Neural cell (in vitro differentiated cells): ENCODE measurements at regions not wholly inside any gene's neighbourhood (a gene's known extent, or its start where the extent isn't known, plus 50 kb on each side); places are given as distances from the start of the nearest gene placed in this dataset.
"Not testable (repeated sequence)": the region's sequence is repeated elsewhere in the genome, so short reads cannot be mapped to it uniquely, and the experiment has no call there.

Source experiments
- H2AFZ ChIP-seq: fragments of 200-600, 300-800 bp; sonication (generic), shearing (Covaris generic); 2 replicates; pipeline ENCODE4 v1.6.0; 2014; ENCODE audit warnings: low read depth, mild to moderate bottlenecking, antibody characterized with exemption, low read length, moderate library complexity
- H3F3A ChIP-seq: fragments of 200-600 bp; shearing (Covaris generic); 2 replicates; pipeline ENCODE4 v1.6.1; 2016; ENCODE audit warnings: mild to moderate bottlenecking, moderate library complexity, mixed read lengths, antibody characterized with exemption, low read length; ENCODE audit not compliant: insufficient read depth, poor library complexity, severe bottlenecking
- H3K27ac ChIP-seq: fragments of 200-600, 300-800 bp; sonication (generic), shearing (Covaris generic); 2 replicates; pipeline ENCODE4 v1.5.1; 2014; ENCODE audit warnings: mild to moderate bottlenecking, low read length, moderate library complexity
- H3K27me3 ChIP-seq: fragments of 300-800, 200-600 bp; sonication (generic), shearing (Covaris generic); 2 replicates; pipeline ENCODE4 v1.6.0; 2014; ENCODE audit warnings: mild to moderate bottlenecking, low read depth, low read length, moderate library complexity; ENCODE audit not compliant: insufficient read depth
- H3K36me3 ChIP-seq: fragments of 300-800, 200-600 bp; sonication (generic), shearing (Covaris generic); 2 replicates; pipeline ENCODE4 v1.5.1; 2014; ENCODE audit warnings: mild to moderate bottlenecking, antibody characterized with exemption, low read length, moderate library complexity; ENCODE audit not compliant: insufficient read depth
- H3K4me2 ChIP-seq: fragments of 300-800, 200-600 bp; sonication (generic), shearing (Covaris generic); 2 replicates; pipeline ENCODE4 v1.6.0; 2014; ENCODE audit warnings: mild to moderate bottlenecking, low read length
- H3K4me3 ChIP-seq: fragments of 300-800, 200-600 bp; sonication (generic), shearing (Covaris generic); 2 replicates; pipeline ENCODE4 v1.5.1; 2014; ENCODE audit warnings: mild to moderate bottlenecking, low read length, moderate library complexity
- H3K79me2 ChIP-seq: fragments of 200-600 bp; shearing (Covaris generic); replicated peaks from 2 replicates; pipeline ENCODE4 v1.6.0; 2014; ENCODE audit warnings: mild to moderate bottlenecking, low read length, moderate library complexity; ENCODE audit not compliant: insufficient read depth
- H3K9ac ChIP-seq: fragments of 300-800, 200-600 bp; sonication (generic), shearing (Covaris generic); 2 replicates; pipeline ENCODE4 v1.6.1; 2016; ENCODE audit warnings: mild to moderate bottlenecking, low read length, mixed read lengths
- H3K9me2 ChIP-seq: fragments of 200-600 bp; shearing (Covaris generic); 2 replicates; pipeline ENCODE4 v1.6.1; 2016; ENCODE audit warnings: mild to moderate bottlenecking, low read length, mixed read lengths; ENCODE audit not compliant: insufficient read depth
- H3K9me3 ChIP-seq: fragments of 200-600, 300-800 bp; sonication (generic), shearing (Covaris generic); 2 replicates; pipeline ENCODE4 v1.6.1; 2016; ENCODE audit warnings: mild to moderate bottlenecking, mixed run types, low read length, moderate library complexity, mixed read lengths
- H4K20me1 ChIP-seq: fragments of 200-600 bp; shearing (Covaris generic); 2 replicates; pipeline ENCODE4 v1.6.1; 2016; ENCODE audit warnings: mild to moderate bottlenecking, mixed run types; ENCODE audit not compliant: insufficient read depth
- EP300 ChIP-seq: fragments of 450-650 bp; conservative IDR thresholded peaks from 2 replicates; pipeline ENCODE4 v1.6.1; 2014; ENCODE audit warnings: antibody characterized with exemption, mild to moderate bottlenecking, moderate library complexity; ENCODE audit not compliant: poor library complexity, severe bottlenecking
- EZH2 ChIP-seq: fragments of 200-600, 300-800 bp; shearing (Covaris generic), sonication (generic); IDR thresholded peaks from 2 replicates; pipeline ENCODE4 v1.6.1; 2014; ENCODE audit warnings: antibody characterized with exemption, low read length, borderline replicate concordance, mild to moderate bottlenecking; ENCODE audit not compliant: insufficient read depth, poor library complexity, severe bottlenecking
- MXI1 ChIP-seq: fragments of 450-650 bp; conservative IDR thresholded peaks from 2 replicates; pipeline ENCODE4 v1.6.1; 2014; ENCODE audit warnings: antibody characterized with exemption, mild to moderate bottlenecking; ENCODE audit not compliant: poor library complexity, severe bottlenecking
- POLR2AphosphoS5 ChIP-seq: IDR thresholded peaks from 2 replicates; pipeline ENCODE4 v1.6.1; 2012
- RAD21 ChIP-seq: fragments of 450-650 bp; conservative IDR thresholded peaks from 2 replicates; pipeline ENCODE4 v1.6.1; 2014; ENCODE audit warnings: antibody characterized with exemption, mild to moderate bottlenecking, moderate library complexity
- SMC3 ChIP-seq: fragments of 450-650 bp; conservative IDR thresholded peaks from 2 replicates; pipeline ENCODE4 v1.6.1; 2014; ENCODE audit warnings: antibody characterized with exemption, mild to moderate bottlenecking, moderate library complexity; ENCODE audit not compliant: poor library complexity
- TAF1 ChIP-seq: IDR thresholded peaks from 2 replicates; pipeline ENCODE4 v1.6.1; 2012; ENCODE audit warnings: low read depth
- TF ChIP-seq, protein P1 (sequence below): IDR thresholded peaks from 2 replicates; pipeline ENCODE4 v1.6.1; 2012; ENCODE audit warnings: borderline replicate concordance
- TF ChIP-seq, protein P2 (sequence below): fragments of 450-650 bp; IDR thresholded peaks from 2 replicates; pipeline ENCODE4 v1.5.1; 2014; ENCODE audit warnings: antibody characterized with exemption, mild to moderate bottlenecking, moderate library complexity; ENCODE audit not compliant: poor library complexity, severe bottlenecking

- no peaks in the 10 kb centered on the region for H4K20me1 ChIP-seq
- no peak overlapping the region for H3K9ac ChIP-seq
- no peaks in the 10 kb centered on the region for H3K79me2 ChIP-seq
- no peak overlapping the region for H2AFZ ChIP-seq
- no peak overlapping the region for H3K27ac ChIP-seq
- no peaks in the 10 kb centered on the region for H3K27me3 ChIP-seq
- H3K9me3 ChIP-seq = no peaks in the 10 kb centered on the region
- H3K4me2 ChIP-seq = no peak overlapping the region
- no peaks in the 10 kb centered on the region for H3K36me3 ChIP-seq
- H3F3A ChIP-seq = no peaks in the 10 kb centered on the region
- no peak overlapping the region for H3K4me3 ChIP-seq
- TF ChIP-seq MXI1 = no peak
- no peak for TF ChIP-seq TAF1
- TF ChIP-seq, protein P1, sequence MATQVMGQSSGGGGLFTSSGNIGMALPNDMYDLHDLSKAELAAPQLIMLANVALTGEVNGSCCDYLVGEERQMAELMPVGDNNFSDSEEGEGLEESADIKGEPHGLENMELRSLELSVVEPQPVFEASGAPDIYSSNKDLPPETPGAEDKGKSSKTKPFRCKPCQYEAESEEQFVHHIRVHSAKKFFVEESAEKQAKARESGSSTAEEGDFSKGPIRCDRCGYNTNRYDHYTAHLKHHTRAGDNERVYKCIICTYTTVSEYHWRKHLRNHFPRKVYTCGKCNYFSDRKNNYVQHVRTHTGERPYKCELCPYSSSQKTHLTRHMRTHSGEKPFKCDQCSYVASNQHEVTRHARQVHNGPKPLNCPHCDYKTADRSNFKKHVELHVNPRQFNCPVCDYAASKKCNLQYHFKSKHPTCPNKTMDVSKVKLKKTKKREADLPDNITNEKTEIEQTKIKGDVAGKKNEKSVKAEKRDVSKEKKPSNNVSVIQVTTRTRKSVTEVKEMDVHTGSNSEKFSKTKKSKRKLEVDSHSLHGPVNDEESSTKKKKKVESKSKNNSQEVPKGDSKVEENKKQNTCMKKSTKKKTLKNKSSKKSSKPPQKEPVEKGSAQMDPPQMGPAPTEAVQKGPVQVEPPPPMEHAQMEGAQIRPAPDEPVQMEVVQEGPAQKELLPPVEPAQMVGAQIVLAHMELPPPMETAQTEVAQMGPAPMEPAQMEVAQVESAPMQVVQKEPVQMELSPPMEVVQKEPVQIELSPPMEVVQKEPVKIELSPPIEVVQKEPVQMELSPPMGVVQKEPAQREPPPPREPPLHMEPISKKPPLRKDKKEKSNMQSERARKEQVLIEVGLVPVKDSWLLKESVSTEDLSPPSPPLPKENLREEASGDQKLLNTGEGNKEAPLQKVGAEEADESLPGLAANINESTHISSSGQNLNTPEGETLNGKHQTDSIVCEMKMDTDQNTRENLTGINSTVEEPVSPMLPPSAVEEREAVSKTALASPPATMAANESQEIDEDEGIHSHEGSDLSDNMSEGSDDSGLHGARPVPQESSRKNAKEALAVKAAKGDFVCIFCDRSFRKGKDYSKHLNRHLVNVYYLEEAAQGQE = no peak
- peak; percentile 78 for TF ChIP-seq RAD21
- TF ChIP-seq, protein P2, sequence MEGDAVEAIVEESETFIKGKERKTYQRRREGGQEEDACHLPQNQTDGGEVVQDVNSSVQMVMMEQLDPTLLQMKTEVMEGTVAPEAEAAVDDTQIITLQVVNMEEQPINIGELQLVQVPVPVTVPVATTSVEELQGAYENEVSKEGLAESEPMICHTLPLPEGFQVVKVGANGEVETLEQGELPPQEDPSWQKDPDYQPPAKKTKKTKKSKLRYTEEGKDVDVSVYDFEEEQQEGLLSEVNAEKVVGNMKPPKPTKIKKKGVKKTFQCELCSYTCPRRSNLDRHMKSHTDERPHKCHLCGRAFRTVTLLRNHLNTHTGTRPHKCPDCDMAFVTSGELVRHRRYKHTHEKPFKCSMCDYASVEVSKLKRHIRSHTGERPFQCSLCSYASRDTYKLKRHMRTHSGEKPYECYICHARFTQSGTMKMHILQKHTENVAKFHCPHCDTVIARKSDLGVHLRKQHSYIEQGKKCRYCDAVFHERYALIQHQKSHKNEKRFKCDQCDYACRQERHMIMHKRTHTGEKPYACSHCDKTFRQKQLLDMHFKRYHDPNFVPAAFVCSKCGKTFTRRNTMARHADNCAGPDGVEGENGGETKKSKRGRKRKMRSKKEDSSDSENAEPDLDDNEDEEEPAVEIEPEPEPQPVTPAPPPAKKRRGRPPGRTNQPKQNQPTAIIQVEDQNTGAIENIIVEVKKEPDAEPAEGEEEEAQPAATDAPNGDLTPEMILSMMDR = peak; percentile 74
- no peak for TF ChIP-seq EP300
- no peak for TF ChIP-seq EZH2
- TF ChIP-seq POLR2AphosphoS5 = no peak
- peak; percentile 80 for TF ChIP-seq SMC3
- H3K9me2 ChIP-seq = no peaks in the 10 kb centered on the region
These were observed 589.7 kb downstream of the CBLN4 start for GRCh38 chr20:55415567-55416142.

GRCh38 chr20:55412508-55412907 is 592.8 kb downstream of the CBLN4 start:
- H4K20me1 ChIP-seq, H3K9me2 ChIP-seq, H3F3A ChIP-seq, H3K27ac ChIP-seq, H3K36me3 ChIP-seq, H3K9ac ChIP-seq, H2AFZ ChIP-seq, H3K27me3 ChIP-seq, H3K4me3 ChIP-seq, H3K79me2 ChIP-seq, H3K4me2 ChIP-seq, H3K9me3 ChIP-seq: not testable (repeated sequence)

DNA sequence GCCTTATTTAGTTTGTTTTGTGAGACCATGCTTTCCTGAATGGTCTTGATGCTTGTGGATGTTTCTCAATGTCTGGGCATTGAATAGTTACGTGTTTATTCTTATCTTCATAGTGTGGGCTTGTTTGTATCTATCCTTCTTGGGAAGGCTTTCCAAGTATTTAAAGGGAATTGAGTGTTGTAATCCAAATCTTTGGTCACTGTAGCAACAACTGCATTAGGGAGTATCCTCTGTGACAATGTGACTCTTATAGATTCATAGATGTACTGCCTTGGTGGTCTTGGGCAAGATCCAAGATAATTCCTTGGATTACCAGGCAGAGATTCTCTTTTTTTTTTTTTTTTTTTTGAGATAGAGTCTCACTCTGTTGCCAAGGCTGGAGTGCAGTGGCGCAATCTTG is 598.4 kb downstream of the CBLN4 start:
- H3K36me3 ChIP-seq = no peaks in the 10 kb centered on the region
- no peaks in the 10 kb centered on the region for H3K9me2 ChIP-seq
- no peaks in the 10 kb centered on the region for H3K79me2 ChIP-seq
- H3K27me3 ChIP-seq = no peaks in the 10 kb centered on the region
- no peak overlapping the region for H3K9ac ChIP-seq
- H3K4me2 ChIP-seq = no peak overlapping the region
- no peaks in the 10 kb centered on the region for H3F3A ChIP-seq
- TF ChIP-seq, protein P1 = no peak
- H2AFZ ChIP-seq = no peak overlapping the region
- no peak overlapping the region for H3K4me3 ChIP-seq
- no peak overlapping the region for H3K27ac ChIP-seq
- H3K9me3 ChIP-seq = no peaks in the 10 kb centered on the region
- no peaks in the 10 kb centered on the region for H4K20me1 ChIP-seq
